ENCODE measurements at regions not wholly inside any gene's neighbourhood (a gene's known extent, or its start where the extent isn't known, plus 50 kb on each side); places are given as distances from the start of the nearest gene placed in this dataset.

DNA sequence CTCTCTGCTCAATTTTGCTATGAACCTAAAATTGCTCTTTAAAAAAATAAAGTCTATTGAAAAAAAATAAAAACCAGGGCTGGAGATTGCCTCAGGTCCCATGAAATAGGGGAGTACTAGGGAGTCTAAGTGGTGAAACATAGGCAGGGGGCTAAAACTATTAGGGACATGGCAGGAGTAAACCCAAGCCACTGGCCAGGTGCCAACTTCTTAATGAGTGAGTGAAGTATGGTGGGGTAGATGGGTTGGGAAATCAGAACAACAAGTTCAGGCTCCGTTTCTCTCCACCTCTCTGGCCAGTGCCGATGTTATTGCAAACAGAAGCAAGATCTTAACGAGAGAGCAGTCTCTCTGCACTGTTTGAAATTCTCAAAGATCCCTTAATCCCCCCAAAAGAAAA lies 322.4 kb upstream of the CDH5 start:
- Histone ChIP-seq H3K9ac (ENCODE audit: low read length) (no peak overlapping the region), H3K4me3 (replicated peaks in 1 of 2; ENCODE audit: low read depth in 1 of 2, low read length in 2 of 2) (no peak overlapping the region), H3K9me3 (ENCODE audit: control insufficient read depth in 1 of 2, insufficient read depth in 1 of 2, low read depth in 1 of 2, low read length in 2 of 2) (no peaks in the 10 kb centered on the region), H3K4me1 (ENCODE audit: control insufficient read depth in 1 of 2, insufficient read depth in 2 of 2, low read length in 2 of 2) (no peaks in the 10 kb centered on the region), H3K9me2 (ENCODE audit: insufficient read depth) (no peaks in the 10 kb centered on the region), H3K27me3 (ENCODE audit: insufficient read depth, low read length) (peaks cover 15% of the 10 kb centered on the region), H3K4me2 (ENCODE audit: low read length) (no peak overlapping the region), H2AFZ (ENCODE audit: low read depth, low read length, poor library complexity, severe bottlenecking) (no peak overlapping the region), H4K20me1 (ENCODE audit: insufficient read depth) (no peaks in the 10 kb centered on the region), H3K79me2 (ENCODE audit: insufficient read depth, low read length) (no peaks in the 10 kb centered on the region), H3K36me3 (ENCODE audit: control insufficient read depth in 1 of 2, insufficient read depth in 2 of 2, low read length in 2 of 2) (no peaks in the 10 kb centered on the region), H3K27ac (ENCODE audit: low read depth, low read length) (no peak overlapping the region)
- DNase-seq (ENCODE audit: low read depth, low spot score) (no peak), ATAC-seq (no peak)
- BruUV-seq (replicated peaks): no TSS peak
- TF ChIP-seq RAD21 (IDR thresholded peaks at IDR 0.05; ENCODE audit: low read depth): no peak
- no peak for TF ChIP-seq POLR2AphosphoS5 (IDR thresholded peaks at IDR 0.05; ENCODE audit: low read depth, low read length)
- TF ChIP-seq EZH2phosphoT487 (IDR thresholded peaks at IDR 0.05; ENCODE audit: borderline replicate concordance): no peak
- no peak for TF ChIP-seq REST (IDR thresholded peaks at IDR 0.05; ENCODE audit: low read depth)
- no peak for TF ChIP-seq ATF3 (IDR thresholded peaks at IDR 0.05)
- no peak for TF ChIP-seq EZH2 (IDR thresholded peaks at IDR 0.05)
- no peak for TF ChIP-seq CEBPB (IDR thresholded peaks at IDR 0.05; ENCODE audit: low read depth)
- no peak for TF ChIP-seq SP1 (IDR thresholded peaks at IDR 0.05; ENCODE audit: low read depth)
- ChIA-PET POLR2A (no interaction called here), RAD21 (ENCODE audit: low non-redundant PET in 1 of 2, low total read pairs in 2 of 2, uncharacterized antibody in 2 of 2, unreplicated experiment in 2 of 2) (no interaction called here), CTCF (no interaction called here)
- intact Hi-C loops (cut with micrococcal nuclease): no loop called here
